ENCODE measurements at regions not wholly inside any gene's neighbourhood (a gene's known extent, or its start where the extent isn't known, plus 50 kb on each side); places are given as distances from the start of the nearest gene placed in this dataset.
"Not testable (repeated sequence)": the region's sequence is repeated elsewhere in the genome, so short reads cannot be mapped to it uniquely, and the experiment has no call there.

- no peak overlapping the region for H3K4me3 ChIP-seq (ENCODE audit: low read depth, low read length)
- TF ChIP-seq CTCF (IDR thresholded peaks at IDR 0.05; ENCODE audit: low read depth, low read length): no peak
These were observed 170.2 kb upstream of the RPS23 start for GRCh38 chr5:82448374-82448773.

- no peak overlapping the region for H3K4me3 ChIP-seq (ENCODE audit: low read depth, low read length)
These were observed 169.8 kb upstream of the RPS23 start for GRCh38 chr5:82447913-82448312.

GRCh38 chr5:82446809-82447208 is 168.7 kb upstream of the RPS23 start:
- no peak for TF ChIP-seq CTCF (IDR thresholded peaks at IDR 0.05; ENCODE audit: low read depth, low read length)
- no peak overlapping the region for H3K4me3 ChIP-seq (ENCODE audit: low read depth, low read length)

More at GRCh38 chr5:82447913-82448312, 169.8 kb upstream of the RPS23 start:
- no peak for TF ChIP-seq CTCF (IDR thresholded peaks at IDR 0.05; ENCODE audit: low read depth, low read length)

- no peak for TF ChIP-seq CTCF (IDR thresholded peaks at IDR 0.05; ENCODE audit: low read depth, low read length)
- no peak overlapping the region for H3K4me3 ChIP-seq (ENCODE audit: low read depth, low read length)
These were observed 167.7 kb upstream of the RPS23 start for GRCh38 chr5:82445726-82446335.

GRCh38 chr5:82439750-82440445 is 161.7 kb upstream of the RPS23 start:
- no peak for TF ChIP-seq CTCF (IDR thresholded peaks at IDR 0.05; ENCODE audit: low read depth, low read length)
- H3K4me3 ChIP-seq (ENCODE audit: low read depth, low read length): no peak overlapping the region

- not testable (repeated sequence) for H3K4me3 ChIP-seq (ENCODE audit: low read depth, low read length)
These were observed 159.4 kb upstream of the RPS23 start for GRCh38 chr5:82437565-82437964.

- TF ChIP-seq CTCF (IDR thresholded peaks at IDR 0.05; ENCODE audit: low read depth, low read length): no peak
- no peak overlapping the region for H3K4me3 ChIP-seq (ENCODE audit: low read depth, low read length)
These were observed 158.1 kb upstream of the RPS23 start for GRCh38 chr5:82436291-82436690.

GRCh38 chr5:82434696-82435660 is 156.8 kb upstream of the RPS23 start:
- H3K4me3 ChIP-seq (ENCODE audit: low read depth, low read length): not testable (repeated sequence)
